Endodermal cell (in vitro differentiated cells): ENCODE measurements at regions not wholly inside any gene's neighbourhood (a gene's known extent, or its start where the extent isn't known, plus 50 kb on each side); places are given as distances from the start of the nearest gene placed in this dataset.

Source experiments
- DNase-seq: peaks from one replicate; pipeline ENCODE4 v3.0.0-alpha.2; 2017
- H3K27ac ChIP-seq: 2 replicates; pipeline ENCODE4 v1.5.1; 2013; ENCODE audit warnings: mild to moderate bottlenecking, low read depth, low read length, moderate library complexity
- H3K27me3 ChIP-seq: 2 replicates; pipeline ENCODE4 v1.6.1; 2013; ENCODE audit warnings: mild to moderate bottlenecking, low read length, moderate library complexity; ENCODE audit not compliant: insufficient read depth, control insufficient read depth, poor library complexity, severe bottlenecking
- H3K36me3 ChIP-seq: 2 replicates; pipeline ENCODE4 v1.7.0; 2013; ENCODE audit warnings: mild to moderate bottlenecking, low read length, moderate library complexity; ENCODE audit not compliant: control insufficient read depth, insufficient read depth
- H3K4me1 ChIP-seq: one replicate; pipeline ENCODE4 v1.7.0; 2013; ENCODE audit warnings: low read length; ENCODE audit not compliant: control insufficient read depth, insufficient read depth
- H3K4me3 ChIP-seq: 2 replicates; pipeline ENCODE4 v1.5.1; 2013; ENCODE audit warnings: mild to moderate bottlenecking, low read length, moderate library complexity
- H3K9ac ChIP-seq: 2 replicates; pipeline ENCODE4 v1.6.1; 2013; ENCODE audit warnings: mild to moderate bottlenecking, low read length, moderate library complexity; ENCODE audit not compliant: poor library complexity, severe bottlenecking; ENCODE audit errors: extremely low read depth
- H3K9me3 ChIP-seq: 2 replicates; pipeline ENCODE4 v1.6.1; 2013; ENCODE audit warnings: mild to moderate bottlenecking, low read length, moderate library complexity; ENCODE audit not compliant: control insufficient read depth
- H3K27ac Mint-ChIP-seq: 2 replicates; pipeline ENCODE4 v1.8.0; 2020; ENCODE audit warnings: mixed read lengths
- H3K27me3 Mint-ChIP-seq: 2 replicates; pipeline ENCODE4 v1.8.0; 2021; ENCODE audit warnings: mild to moderate bottlenecking, mixed read lengths; ENCODE audit not compliant: insufficient read depth
- H3K36me3 Mint-ChIP-seq: 2 replicates; pipeline ENCODE4 v1.8.0; 2020; ENCODE audit warnings: low read depth, mixed read lengths
- H3K4me1 Mint-ChIP-seq: 2 replicates; pipeline ENCODE4 v1.8.0; 2020; ENCODE audit warnings: mixed read lengths
- H3K4me3 Mint-ChIP-seq: 2 replicates; pipeline ENCODE4 v1.8.0; 2020; ENCODE audit warnings: mild to moderate bottlenecking, moderate library complexity, mixed read lengths
- H3K9me3 Mint-ChIP-seq: 2 replicates; pipeline ENCODE4 v1.8.0; 2020; ENCODE audit warnings: mild to moderate bottlenecking, mixed read lengths
- WGBS, 2 experiments: methylation state at CpG; one replicate each; pipeline versions ENCODE4 v1.1.5 to v1.1.7; 2013; ENCODE audit warnings: missing lambda C conversion rate in 2 of 2, mixed read lengths in 1 of 2; ENCODE audit not compliant: insufficient coverage in 1 of 2, insufficient read length in 1 of 2; 5-methylcytosine and 5-hydroxymethylcytosine counted together
- TF ChIP-seq, protein P1 (sequence below): fragments of 200-600 bp; sonication (generic); conservative IDR thresholded peaks from 2 replicates; pipeline ENCODE4 v1.5.0; 2021; ENCODE audit warnings: antibody characterized with exemption, mild to moderate bottlenecking

DNA sequence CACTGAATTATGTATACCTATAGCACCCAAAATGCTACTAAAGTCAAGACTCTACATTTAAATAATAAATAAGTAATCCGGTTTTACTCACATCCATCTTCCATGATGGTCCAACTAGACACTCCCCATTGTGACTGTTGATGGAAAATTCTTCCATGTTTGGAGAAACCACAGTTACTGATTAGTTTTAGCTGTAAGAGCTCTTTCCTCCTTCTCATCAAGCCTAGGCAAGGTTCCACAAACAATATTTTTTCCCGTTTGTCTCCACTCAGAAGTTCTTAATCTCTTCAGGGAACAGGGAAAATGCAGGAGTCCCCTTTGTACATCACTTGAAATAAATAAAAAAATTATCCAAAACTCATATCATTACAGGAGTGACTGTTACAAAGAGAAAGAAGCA, 70.7 kb upstream of the EDNRB start:
- H3K4me1 ChIP-seq: peaks cover 9% of the 10 kb centered on the region
- TF ChIP-seq, protein P1, sequence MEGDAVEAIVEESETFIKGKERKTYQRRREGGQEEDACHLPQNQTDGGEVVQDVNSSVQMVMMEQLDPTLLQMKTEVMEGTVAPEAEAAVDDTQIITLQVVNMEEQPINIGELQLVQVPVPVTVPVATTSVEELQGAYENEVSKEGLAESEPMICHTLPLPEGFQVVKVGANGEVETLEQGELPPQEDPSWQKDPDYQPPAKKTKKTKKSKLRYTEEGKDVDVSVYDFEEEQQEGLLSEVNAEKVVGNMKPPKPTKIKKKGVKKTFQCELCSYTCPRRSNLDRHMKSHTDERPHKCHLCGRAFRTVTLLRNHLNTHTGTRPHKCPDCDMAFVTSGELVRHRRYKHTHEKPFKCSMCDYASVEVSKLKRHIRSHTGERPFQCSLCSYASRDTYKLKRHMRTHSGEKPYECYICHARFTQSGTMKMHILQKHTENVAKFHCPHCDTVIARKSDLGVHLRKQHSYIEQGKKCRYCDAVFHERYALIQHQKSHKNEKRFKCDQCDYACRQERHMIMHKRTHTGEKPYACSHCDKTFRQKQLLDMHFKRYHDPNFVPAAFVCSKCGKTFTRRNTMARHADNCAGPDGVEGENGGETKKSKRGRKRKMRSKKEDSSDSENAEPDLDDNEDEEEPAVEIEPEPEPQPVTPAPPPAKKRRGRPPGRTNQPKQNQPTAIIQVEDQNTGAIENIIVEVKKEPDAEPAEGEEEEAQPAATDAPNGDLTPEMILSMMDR: no peak
- DNase-seq: no peak
- Mint-ChIP-seq H3K4me3 (no peak overlapping the region), H3K27ac (no peak overlapping the region), H3K4me1 (peaks cover 32% of the 10 kb centered on the region), H3K36me3 (no peaks in the 10 kb centered on the region), H3K27me3 (no peaks in the 10 kb centered on the region), H3K9me3 (no peaks in the 10 kb centered on the region)
- no peaks in the 10 kb centered on the region for H3K27me3 ChIP-seq
- H3K27ac ChIP-seq: no peak overlapping the region
- H3K4me3 ChIP-seq: no peak overlapping the region
- H3K9me3 ChIP-seq: no peaks in the 10 kb centered on the region
- H3K9ac ChIP-seq: no peak overlapping the region
- 67% methylated on average over 1 to 2 of the region's 2 CpGs for WGBS, 2 experiments
- no peaks in the 10 kb centered on the region for H3K36me3 ChIP-seq

DNA sequence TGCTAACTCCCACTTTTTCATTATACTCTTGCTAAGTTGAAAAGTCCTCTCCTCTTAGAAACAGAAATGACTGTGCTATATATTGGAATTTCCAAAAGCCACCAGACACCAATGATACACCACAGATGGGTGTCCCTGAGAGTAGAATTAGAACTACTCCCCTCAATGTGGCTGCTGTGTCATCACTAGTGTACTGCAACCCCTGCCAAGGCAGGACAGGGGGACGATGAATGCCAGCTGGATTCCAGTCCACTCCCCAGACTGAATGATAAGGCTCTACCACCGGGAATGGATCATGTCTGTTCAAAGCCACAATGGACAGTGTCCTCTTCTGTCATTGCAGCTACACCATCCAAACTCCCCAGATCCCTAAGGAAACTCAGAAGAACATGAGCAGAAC, 69.7 kb upstream of the EDNRB start:
- Histone ChIP-seq H3K9ac (no peak overlapping the region), H3K36me3 (no peaks in the 10 kb centered on the region), H3K4me3 (no peak overlapping the region), H3K4me1 (peaks cover 9% of the 10 kb centered on the region), H3K27ac (no peak overlapping the region), H3K27me3 (no peaks in the 10 kb centered on the region), H3K9me3 (no peaks in the 10 kb centered on the region)
- Mint-ChIP-seq H3K27ac (no peak overlapping the region), H3K4me3 (no peak overlapping the region), H3K36me3 (no peaks in the 10 kb centered on the region), H3K9me3 (no peaks in the 10 kb centered on the region), H3K27me3 (no peaks in the 10 kb centered on the region), H3K4me1 (peaks cover 41% of the 10 kb centered on the region)
- no peak for DNase-seq
- 94% methylated on average over 2 of the region's 2 CpGs; no CpG with 5 or more reads in 1 of the 2 experiments for WGBS, 2 experiments
- TF ChIP-seq, protein P1: no peak

DNA sequence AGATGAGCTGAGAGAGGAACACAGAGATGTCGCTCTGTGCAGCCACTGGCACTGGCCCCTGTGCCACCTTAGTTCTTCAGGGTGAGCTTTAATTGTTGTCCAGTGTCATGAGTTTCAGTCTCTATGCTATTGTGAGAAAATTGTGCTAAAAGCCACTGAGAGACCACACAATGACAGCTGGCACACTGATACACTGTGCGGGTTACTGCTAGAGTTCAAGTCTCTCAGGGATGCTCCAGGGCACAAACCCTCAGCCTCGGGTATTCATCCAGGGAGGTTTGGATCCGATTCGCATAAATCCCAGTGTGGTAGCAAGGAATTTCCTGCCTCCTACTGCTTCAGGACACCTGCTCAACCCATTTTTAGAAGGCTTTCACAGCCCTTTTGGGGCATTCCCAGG, 68.1 kb upstream of the EDNRB start:
- Mint-ChIP-seq H3K27ac (no peak overlapping the region), H3K4me3 (no peak overlapping the region), H3K9me3 (no peaks in the 10 kb centered on the region), H3K36me3 (no peaks in the 10 kb centered on the region), H3K27me3 (no peaks in the 10 kb centered on the region), H3K4me1 (peaks cover 41% of the 10 kb centered on the region)
- Histone ChIP-seq H3K27me3 (no peaks in the 10 kb centered on the region), H3K9me3 (no peaks in the 10 kb centered on the region), H3K4me3 (no peak overlapping the region), H3K4me1 (peaks cover 9% of the 10 kb centered on the region), H3K36me3 (no peaks in the 10 kb centered on the region), H3K27ac (no peak overlapping the region), H3K9ac (no peak overlapping the region)
- TF ChIP-seq, protein P1: no peak
- peak; percentile 49 for DNase-seq
- 81 to 100% methylated on average over 2 to 5 of the region's 5 CpGs for WGBS, 2 experiments
